Activated naive CD8-positive, alpha-beta T cell treated with anti-CD3 and anti-CD28 coated beads, Interleukin-2, amount 10 ng/mL, durations not matched to agents 7 days and 5 days (primary cell): ENCODE measurements at regions not wholly inside any gene's neighbourhood (a gene's known extent, or its start where the extent isn't known, plus 50 kb on each side); places are given as distances from the start of the nearest gene placed in this dataset.
A peak's percentile ranks its signal among the peaks of the same experiment; 100 is the strongest.
"Not testable (repeated sequence)": the region's sequence is repeated elsewhere in the genome, so short reads cannot be mapped to it uniquely, and the experiment has no call there.

Source experiments
- ATAC-seq: fragments of 150-1000 bp; cut with Tn5 transposase; one replicate; pipeline ENCODE4 v1.10.0; 2021; ENCODE audit warnings: low read depth, moderate library complexity
- POLR2A ChIA-PET: fragments of 350-600 bp; sonication (Branson Sonifier 250); formaldehyde crosslinking; loops from one replicate; lab custom pipeline; 2021; ENCODE audit warnings: antibody characterized with exemption; lab: Charles Lee
- DNase-seq: peaks from one replicate; pipeline ENCODE4 v3.0.0; 2021
- H3K27ac Mint-ChIP-seq: one replicate; pipeline ENCODE4 v1.8.0; 2022; ENCODE audit warnings: mild to moderate bottlenecking, mixed read lengths
- H3K27me3 Mint-ChIP-seq: one replicate; pipeline ENCODE4 v1.8.0; 2022; ENCODE audit warnings: mild to moderate bottlenecking, moderate library complexity, mixed read lengths
- H3K36me3 Mint-ChIP-seq: one replicate; pipeline ENCODE4 v1.8.0; 2021; ENCODE audit warnings: mild to moderate bottlenecking, mixed read lengths
- H3K4me1 Mint-ChIP-seq: one replicate; pipeline ENCODE4 v1.8.0; 2021; ENCODE audit warnings: mixed read lengths
- H3K4me3 Mint-ChIP-seq: one replicate; pipeline ENCODE4 v1.8.0; 2022; ENCODE audit warnings: mild to moderate bottlenecking, moderate library complexity, mixed read lengths
- H3K9me3 Mint-ChIP-seq: one replicate; pipeline ENCODE4 v1.8.0; 2021; ENCODE audit warnings: mixed read lengths

GRCh38 chr22:44625421-44625760 is 76.6 kb upstream of the PRR5 start:
- DNase-seq: no peak

GRCh38 chr22:44624689-44625420 is 77.1 kb upstream of the PRR5 start:
- Mint-ChIP-seq H3K9me3 (no peaks in the 10 kb centered on the region), H3K36me3 (no peaks in the 10 kb centered on the region), H3K4me1 (peaks cover 9% of the 10 kb centered on the region), H3K27me3 (peaks cover 2% of the 10 kb centered on the region), H3K27ac (no peak overlapping the region), H3K4me3 (no peak overlapping the region)
- POLR2A ChIA-PET: interaction anchor here (1.6 kb wide), 1 partner anchor 45 kb away, joined by 6 read pairs; no protein-coding TSS in a partner anchor
- DNase-seq: no peak
- no peak for ATAC-seq

More at GRCh38 chr22:44625421-44625760, 76.6 kb upstream of the PRR5 start:
- Mint-ChIP-seq H3K4me3 (no peak overlapping the region), H3K36me3 (no peaks in the 10 kb centered on the region), H3K27me3 (peaks cover 2% of the 10 kb centered on the region), H3K27ac (no peak overlapping the region), H3K4me1 (peaks cover 9% of the 10 kb centered on the region), H3K9me3 (no peaks in the 10 kb centered on the region)
- no peak for ATAC-seq
- POLR2A ChIA-PET: interaction anchor here (1.4 to 1.6 kb wide), 2 partner anchors 44 to 670 kb away, joined by 4 to 6 read pairs; partner anchors contain the start of gene SAMM50

GRCh38 chr22:44623771-44624510 is 78.1 kb upstream of the PRR5 start:
- no peak for ATAC-seq
- peaks cover 9% of the 10 kb centered on the region for H3K4me1 Mint-ChIP-seq
- H3K4me3 Mint-ChIP-seq: no peak overlapping the region
- DNase-seq: no peak
- no peaks in the 10 kb centered on the region for H3K36me3 Mint-ChIP-seq
- H3K9me3 Mint-ChIP-seq: no peaks in the 10 kb centered on the region
- H3K27ac Mint-ChIP-seq: no peak overlapping the region
- POLR2A ChIA-PET: no interaction called here
- H3K27me3 Mint-ChIP-seq: peaks cover 2% of the 10 kb centered on the region

GRCh38 chr22:44622679-44623078 is 79.3 kb upstream of the PRR5 start:
- POLR2A ChIA-PET: no interaction called here
- Mint-ChIP-seq H3K4me1 (peaks cover 9% of the 10 kb centered on the region), H3K36me3 (no peaks in the 10 kb centered on the region), H3K9me3 (no peaks in the 10 kb centered on the region), H3K4me3 (no peak overlapping the region), H3K27ac (no peak overlapping the region), H3K27me3 (peaks cover 2% of the 10 kb centered on the region)
- ATAC-seq (no peak), DNase-seq (no peak)

- H3K27ac Mint-ChIP-seq: no peak overlapping the region
- H3K9me3 Mint-ChIP-seq: no peaks in the 10 kb centered on the region
- no peak overlapping the region for H3K4me3 Mint-ChIP-seq
- DNase-seq: no peak
- H3K36me3 Mint-ChIP-seq: no peaks in the 10 kb centered on the region
- ATAC-seq: no peak
- H3K27me3 Mint-ChIP-seq: peaks cover 2% of the 10 kb centered on the region
- POLR2A ChIA-PET: no interaction called here
- H3K4me1 Mint-ChIP-seq: peaks cover 9% of the 10 kb centered on the region
These were observed 79.9 kb upstream of the PRR5 start for GRCh38 chr22:44622147-44622427.

- Mint-ChIP-seq H3K4me1 (peaks cover 9% of the 10 kb centered on the region), H3K27me3 (peaks cover 2% of the 10 kb centered on the region), H3K36me3 (no peaks in the 10 kb centered on the region), H3K4me3 (no peak overlapping the region), H3K9me3 (no peaks in the 10 kb centered on the region), H3K27ac (no peak overlapping the region)
- ATAC-seq: no peak
- POLR2A ChIA-PET: no interaction called here
- DNase-seq: no peak
These were observed 80.4 kb upstream of the PRR5 start for GRCh38 chr22:44621401-44622146.

- no peak overlapping the region for H3K4me3 Mint-ChIP-seq
- no peak for ATAC-seq
- H3K36me3 Mint-ChIP-seq: no peaks in the 10 kb centered on the region
- H3K27ac Mint-ChIP-seq: no peak overlapping the region
- POLR2A ChIA-PET: interaction anchor here (0.6 kb wide), 2 partner anchors 15 to 361 kb away, joined by 3 read pairs; no protein-coding TSS in a partner anchor
- H3K4me1 Mint-ChIP-seq: peaks cover 6% of the 10 kb centered on the region
- no peak for DNase-seq
- H3K9me3 Mint-ChIP-seq: no peaks in the 10 kb centered on the region
- H3K27me3 Mint-ChIP-seq: peaks cover 2% of the 10 kb centered on the region
These were observed 81.2 kb upstream of the PRR5 start for GRCh38 chr22:44620841-44621257.

GRCh38 chr22:44620129-44620840 is 81.7 kb upstream of the PRR5 start:
- H3K4me3 Mint-ChIP-seq: no peak overlapping the region
- DNase-seq (peak; percentile 87), ATAC-seq (peak; percentile 75)
- no peak overlapping the region for H3K27ac Mint-ChIP-seq
- no peaks in the 10 kb centered on the region for H3K36me3 Mint-ChIP-seq
- H3K9me3 Mint-ChIP-seq: no peaks in the 10 kb centered on the region
- POLR2A ChIA-PET: interaction anchor here (0.6 kb wide), 2 partner anchors 16 to 361 kb away, joined by 3 read pairs; no protein-coding TSS in a partner anchor
- H3K27me3 Mint-ChIP-seq: peaks cover 2% of the 10 kb centered on the region
- peaks cover 6% of the 10 kb centered on the region for H3K4me1 Mint-ChIP-seq

- POLR2A ChIA-PET, H3K9me3 Mint-ChIP-seq, DNase-seq, ATAC-seq, H3K4me3 Mint-ChIP-seq, H3K36me3 Mint-ChIP-seq, H3K27ac Mint-ChIP-seq, H3K4me1 Mint-ChIP-seq, H3K27me3 Mint-ChIP-seq: not testable (repeated sequence)
These were observed 82.4 kb upstream of the PRR5 start for GRCh38 chr22:44619560-44620128.

- H3K4me1 Mint-ChIP-seq, DNase-seq, H3K27me3 Mint-ChIP-seq, H3K4me3 Mint-ChIP-seq, H3K9me3 Mint-ChIP-seq, H3K36me3 Mint-ChIP-seq, H3K27ac Mint-ChIP-seq, POLR2A ChIA-PET, ATAC-seq: not testable (repeated sequence)
These were observed 83.1 kb upstream of the PRR5 start for GRCh38 chr22:44618910-44619309.

- peaks cover 4% of the 10 kb centered on the region for H3K9me3 Mint-ChIP-seq
- H3K4me3 Mint-ChIP-seq: no peak overlapping the region
- no peak for DNase-seq
- H3K4me1 Mint-ChIP-seq: peaks cover 6% of the 10 kb centered on the region
- ATAC-seq: no peak
- H3K36me3 Mint-ChIP-seq: no peaks in the 10 kb centered on the region
- peaks cover 2% of the 10 kb centered on the region for H3K27me3 Mint-ChIP-seq
- no peak overlapping the region for H3K27ac Mint-ChIP-seq
- POLR2A ChIA-PET: no interaction called here
These were observed 83.6 kb upstream of the PRR5 start for GRCh38 chr22:44618400-44618799.

- POLR2A ChIA-PET: no interaction called here
- H3K27me3 Mint-ChIP-seq: no peaks in the 10 kb centered on the region
- peaks cover 4% of the 10 kb centered on the region for H3K9me3 Mint-ChIP-seq
- ATAC-seq (no peak), DNase-seq (no peak)
- H3K4me3 Mint-ChIP-seq: no peak overlapping the region
- no peaks in the 10 kb centered on the region for H3K36me3 Mint-ChIP-seq
- H3K4me1 Mint-ChIP-seq: peaks cover 6% of the 10 kb centered on the region
- no peak overlapping the region for H3K27ac Mint-ChIP-seq
These were observed 84.2 kb upstream of the PRR5 start for GRCh38 chr22:44617828-44618227.
